H1 (cell line): ENCODE measurements at regions not wholly inside any gene's neighbourhood (a gene's known extent, or its start where the extent isn't known, plus 50 kb on each side); places are given as distances from the start of the nearest gene placed in this dataset.

ENCODE experiments used
- NANOG ChIP-seq: IDR thresholded peaks from 2 replicates; pipeline ENCODE4 v1.6.1; 2011; ENCODE audit warnings: low read length, low read depth, mild to moderate bottlenecking, inconsistent platforms; ENCODE audit not compliant: insufficient read depth, poor library complexity, severe bottlenecking
- POLR2A ChIP-seq, 2 experiments: IDR thresholded peaks; 1 replicate in 1 of 2; 2 replicates in 1 of 2; pipeline ENCODE4 v1.6.1; 2011; ENCODE audit warnings: low read depth in 2 of 2, low read length in 2 of 2, mild to moderate bottlenecking in 2 of 2; ENCODE audit errors: control extremely low read depth in 1 of 2
- SRF ChIP-seq: IDR thresholded peaks from 2 replicates; pipeline ENCODE4 v1.6.1; 2011; ENCODE audit warnings: mild to moderate bottlenecking, low read depth, low read length, moderate library complexity
- TEAD4 ChIP-seq: IDR thresholded peaks from 2 replicates; pipeline ENCODE4 v1.6.1; 2012; ENCODE audit warnings: low read depth, low read length, inconsistent platforms, mixed read lengths
- TF ChIP-seq, protein P1 (sequence below), 3 experiments: IDR thresholded peaks; 1 replicate in 2 of 3; 2 replicates in 1 of 3; pipeline versions ENCODE4 v1.5.1 to v1.6.1; 2011; ENCODE audit warnings: low read length in 3 of 3, mild to moderate bottlenecking in 3 of 3, inconsistent platforms in 2 of 3, low read depth in 1 of 3, moderate library complexity in 1 of 3; ENCODE audit not compliant: insufficient read depth in 1 of 3; ENCODE audit errors: control extremely low read depth in 1 of 3
- TF ChIP-seq, protein P2 (sequence below): IDR thresholded peaks from 2 replicates; pipeline ENCODE4 v1.6.1; 2011; ENCODE audit warnings: low read length, improper control_type of control experiment

DNA sequence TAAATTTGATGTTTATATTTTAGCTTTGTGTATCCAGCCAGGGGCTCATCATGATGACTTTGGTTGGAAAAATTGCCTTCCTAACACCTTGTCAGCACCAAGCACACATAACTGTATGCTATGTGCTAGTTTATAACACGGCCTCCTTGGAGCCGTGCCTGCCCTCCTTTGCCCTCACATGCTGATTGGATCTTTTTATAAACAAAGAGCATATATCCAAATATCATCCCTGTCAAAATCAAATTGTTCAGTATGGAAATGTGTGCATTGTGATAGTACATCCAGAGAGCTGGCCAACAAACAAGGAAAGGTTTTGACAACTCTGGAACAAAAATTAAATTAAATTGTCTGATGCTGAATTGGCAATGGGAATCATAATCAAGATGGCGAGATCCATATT lies 241.5 kb downstream of the DCDC2C start:
- TF ChIP-seq NANOG (no peak), POLR2A (IDR thresholded peaks at IDR 0.05; ENCODE audit: control extremely low read depth in 1 of 2, low read depth in 2 of 2, low read length in 2 of 2) (no peak), SRF (no peak), TEAD4 (no peak)
- TF ChIP-seq, protein P1, sequence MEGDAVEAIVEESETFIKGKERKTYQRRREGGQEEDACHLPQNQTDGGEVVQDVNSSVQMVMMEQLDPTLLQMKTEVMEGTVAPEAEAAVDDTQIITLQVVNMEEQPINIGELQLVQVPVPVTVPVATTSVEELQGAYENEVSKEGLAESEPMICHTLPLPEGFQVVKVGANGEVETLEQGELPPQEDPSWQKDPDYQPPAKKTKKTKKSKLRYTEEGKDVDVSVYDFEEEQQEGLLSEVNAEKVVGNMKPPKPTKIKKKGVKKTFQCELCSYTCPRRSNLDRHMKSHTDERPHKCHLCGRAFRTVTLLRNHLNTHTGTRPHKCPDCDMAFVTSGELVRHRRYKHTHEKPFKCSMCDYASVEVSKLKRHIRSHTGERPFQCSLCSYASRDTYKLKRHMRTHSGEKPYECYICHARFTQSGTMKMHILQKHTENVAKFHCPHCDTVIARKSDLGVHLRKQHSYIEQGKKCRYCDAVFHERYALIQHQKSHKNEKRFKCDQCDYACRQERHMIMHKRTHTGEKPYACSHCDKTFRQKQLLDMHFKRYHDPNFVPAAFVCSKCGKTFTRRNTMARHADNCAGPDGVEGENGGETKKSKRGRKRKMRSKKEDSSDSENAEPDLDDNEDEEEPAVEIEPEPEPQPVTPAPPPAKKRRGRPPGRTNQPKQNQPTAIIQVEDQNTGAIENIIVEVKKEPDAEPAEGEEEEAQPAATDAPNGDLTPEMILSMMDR (IDR thresholded peaks at IDR 0.05; ENCODE audit: control extremely low read depth in 1 of 3, insufficient read depth in 1 of 3, low read depth in 1 of 3, low read length in 3 of 3) = no peak
- TF ChIP-seq, protein P2, sequence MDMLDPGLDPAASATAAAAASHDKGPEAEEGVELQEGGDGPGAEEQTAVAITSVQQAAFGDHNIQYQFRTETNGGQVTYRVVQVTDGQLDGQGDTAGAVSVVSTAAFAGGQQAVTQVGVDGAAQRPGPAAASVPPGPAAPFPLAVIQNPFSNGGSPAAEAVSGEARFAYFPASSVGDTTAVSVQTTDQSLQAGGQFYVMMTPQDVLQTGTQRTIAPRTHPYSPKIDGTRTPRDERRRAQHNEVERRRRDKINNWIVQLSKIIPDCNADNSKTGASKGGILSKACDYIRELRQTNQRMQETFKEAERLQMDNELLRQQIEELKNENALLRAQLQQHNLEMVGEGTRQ = no peak
